Transverse colon (tissue), 4 donors: ENCODE measurements at regions not wholly inside any gene's neighbourhood (a gene's known extent, or its start where the extent isn't known, plus 50 kb on each side); places are given as distances from the start of the nearest gene placed in this dataset.
"Not testable (repeated sequence)": the region's sequence is repeated elsewhere in the genome, so short reads cannot be mapped to it uniquely, and the experiment has no call there.

Source experiments
- DNase-seq: peaks from one replicate; pipeline ENCODE4 v3.0.0-alpha.2; 2019
- H3K27ac ChIP-seq, 4 donors: fragments of 200-600 bp; sonication (generic); 2 replicates each; pipeline ENCODE4 v1.5.1; 2016 to 2018; ENCODE audit warnings: inconsistent platforms in 4 of 4
- H3K27me3 ChIP-seq: fragments of 200-600 bp; sonication (generic); 2 replicates; pipeline ENCODE4 v1.5.1; 2017; ENCODE audit warnings: inconsistent platforms
- H3K36me3 ChIP-seq, 4 donors: fragments of 200-600 bp; sonication (generic); 2 replicates each; pipeline ENCODE4 v1.5.1; 2017 to 2019; ENCODE audit warnings: inconsistent platforms in 4 of 4
- H3K4me1 ChIP-seq, 4 donors: fragments of 200-600 bp; sonication (generic); 2 replicates each; pipeline ENCODE4 v1.5.1; 2017 to 2020; ENCODE audit warnings: inconsistent platforms in 4 of 4
- H3K4me3 ChIP-seq, 4 donors: fragments of 200-600 bp; sonication (generic); 1 replicate in 1 of 4; 2 replicates in 3 of 4; pipeline versions ENCODE4 v1.5.1 to v1.6.1; 2017 to 2019; ENCODE audit warnings: inconsistent platforms in 4 of 4
- H3K9me3 ChIP-seq, 2 donors: fragments of 200-600 bp; sonication (generic); 2 replicates each; pipeline ENCODE4 v1.5.1; 2017 to 2019; ENCODE audit warnings: inconsistent platforms in 2 of 2
- EP300 ChIP-seq: sonication (generic); formaldehyde crosslinking; IDR thresholded peaks from one replicate; pipeline ENCODE4 v1.6.1; 2017; ENCODE audit warnings: antibody characterized with exemption, low read depth
- POLR2A ChIP-seq: fragments of 450-650 bp; IDR thresholded peaks from one replicate; pipeline ENCODE4 v1.6.1; 2016; ENCODE audit warnings: antibody characterized with exemption, mild to moderate bottlenecking, moderate library complexity
- POLR2AphosphoS5 ChIP-seq, 3 donors: sonication (generic); formaldehyde crosslinking; IDR thresholded peaks; one replicate each; pipeline ENCODE4 v1.6.1; 2016; ENCODE audit warnings: antibody characterized with exemption in 3 of 3
- WGBS, 2 donors: methylation state at CpG; one replicate each; pipeline ENCODE4 v1.1.5; 2018; ENCODE audit warnings: low coverage in 1 of 2; 5-methylcytosine and 5-hydroxymethylcytosine counted together
- in situ Hi-C, 4 donors: fragments of 200-750 bp; cut with MboI; loops; one replicate each; pipeline versions ENCODE4 v1.15.0 to v1.15.1; 2017; ENCODE audit warnings: low sequenced_read_pairs in 3 of 4, low pct_ligation_motif_present in 1 of 4, low pct_unique_long_range_greater_than_20kb in 1 of 4
- intact Hi-C: fragments of 100-400 bp; cut with DNase I; formaldehyde crosslinking; loops from one replicate; pipeline ENCODE4 v1.15.1; 2023; ENCODE audit warnings: low total_unique reads
- TF ChIP-seq, protein P1 (sequence below), 5 experiments: fragments of 200-600 bp in 3 of 5; fragments of 450-650 bp in 2 of 5; sonication (generic) in 3 of 5; IDR thresholded peaks; 1 replicate in 2 of 5; 2 replicates in 3 of 5; pipeline ENCODE4 v1.5.1; 2016 to 2017; ENCODE audit warnings: antibody characterized with exemption in 5 of 5, inconsistent platforms in 3 of 5, mild to moderate bottlenecking in 2 of 5, moderate library complexity in 1 of 5

DNA sequence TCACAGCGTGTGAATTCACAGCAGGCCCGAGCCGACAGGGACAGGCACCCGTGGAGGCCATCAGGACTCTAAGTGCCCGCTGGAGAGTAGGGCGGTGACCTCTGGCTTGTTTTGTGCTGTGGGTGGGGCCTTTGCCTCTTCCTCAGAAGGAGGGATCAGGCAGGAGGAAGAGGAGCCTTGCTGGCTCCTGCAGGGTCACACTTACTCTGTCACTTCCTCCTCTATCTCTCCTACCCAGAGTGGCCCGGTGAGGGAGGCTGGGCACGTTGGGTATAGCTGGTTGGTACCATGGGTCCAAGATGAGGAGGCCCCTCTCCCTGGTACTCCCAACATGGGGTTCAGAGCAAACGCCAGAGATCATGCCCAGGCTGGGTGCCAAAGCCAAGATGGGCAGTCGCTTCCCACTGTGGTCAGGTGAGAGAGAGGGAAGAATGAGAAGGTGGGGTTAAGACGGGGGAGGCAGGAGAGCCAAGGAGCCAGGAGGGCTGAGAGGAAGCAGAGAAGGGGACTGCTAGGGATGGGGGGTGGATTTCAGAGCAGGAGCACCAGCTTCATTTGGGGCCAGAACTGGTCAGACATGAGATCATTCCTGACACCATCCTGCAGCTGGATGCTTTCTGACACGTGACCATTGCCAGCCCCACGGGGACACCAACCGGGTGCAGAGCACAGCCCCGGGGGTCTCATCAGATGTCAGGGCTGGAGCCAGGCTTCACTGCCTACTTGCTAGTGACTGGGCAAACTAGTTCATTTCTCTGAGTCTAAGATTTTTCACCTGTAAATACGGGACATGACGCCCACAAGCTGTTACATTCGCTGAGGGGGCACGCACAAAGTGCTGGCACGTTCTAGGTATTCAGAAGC lies 54.8 kb upstream of the CACUL1 start:
- no peaks in the 10 kb centered on the region for H3K36me3 ChIP-seq
- intact Hi-C loops (no loop called here), in situ Hi-C loops (loop anchor here in 3 of 4 donors (25.0 kb wide), 1 partner anchor 247 kb away; no protein-coding TSS in a partner anchor)
- no peak overlapping the region for H3K27ac ChIP-seq
- 79% methylated on average over 20 of the region's 20 CpGs; no CpG with 5 or more reads in 1 of the 2 donors for WGBS, 2 donors
- H3K9me3 ChIP-seq, result no peaks in the 10 kb centered on the region
- TF ChIP-seq, protein P1, sequence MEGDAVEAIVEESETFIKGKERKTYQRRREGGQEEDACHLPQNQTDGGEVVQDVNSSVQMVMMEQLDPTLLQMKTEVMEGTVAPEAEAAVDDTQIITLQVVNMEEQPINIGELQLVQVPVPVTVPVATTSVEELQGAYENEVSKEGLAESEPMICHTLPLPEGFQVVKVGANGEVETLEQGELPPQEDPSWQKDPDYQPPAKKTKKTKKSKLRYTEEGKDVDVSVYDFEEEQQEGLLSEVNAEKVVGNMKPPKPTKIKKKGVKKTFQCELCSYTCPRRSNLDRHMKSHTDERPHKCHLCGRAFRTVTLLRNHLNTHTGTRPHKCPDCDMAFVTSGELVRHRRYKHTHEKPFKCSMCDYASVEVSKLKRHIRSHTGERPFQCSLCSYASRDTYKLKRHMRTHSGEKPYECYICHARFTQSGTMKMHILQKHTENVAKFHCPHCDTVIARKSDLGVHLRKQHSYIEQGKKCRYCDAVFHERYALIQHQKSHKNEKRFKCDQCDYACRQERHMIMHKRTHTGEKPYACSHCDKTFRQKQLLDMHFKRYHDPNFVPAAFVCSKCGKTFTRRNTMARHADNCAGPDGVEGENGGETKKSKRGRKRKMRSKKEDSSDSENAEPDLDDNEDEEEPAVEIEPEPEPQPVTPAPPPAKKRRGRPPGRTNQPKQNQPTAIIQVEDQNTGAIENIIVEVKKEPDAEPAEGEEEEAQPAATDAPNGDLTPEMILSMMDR (IDR thresholded peaks at IDR 0.05), result no peak
- TF ChIP-seq EP300 (no peak), POLR2AphosphoS5 (IDR thresholded peaks at IDR 0.05) (no peak), POLR2A (no peak)
- no peak for DNase-seq
- H3K27me3 ChIP-seq, result no peaks in the 10 kb centered on the region
- no peak overlapping the region for H3K4me3 ChIP-seq
- no peaks in the 10 kb centered on the region for H3K4me1 ChIP-seq

DNA sequence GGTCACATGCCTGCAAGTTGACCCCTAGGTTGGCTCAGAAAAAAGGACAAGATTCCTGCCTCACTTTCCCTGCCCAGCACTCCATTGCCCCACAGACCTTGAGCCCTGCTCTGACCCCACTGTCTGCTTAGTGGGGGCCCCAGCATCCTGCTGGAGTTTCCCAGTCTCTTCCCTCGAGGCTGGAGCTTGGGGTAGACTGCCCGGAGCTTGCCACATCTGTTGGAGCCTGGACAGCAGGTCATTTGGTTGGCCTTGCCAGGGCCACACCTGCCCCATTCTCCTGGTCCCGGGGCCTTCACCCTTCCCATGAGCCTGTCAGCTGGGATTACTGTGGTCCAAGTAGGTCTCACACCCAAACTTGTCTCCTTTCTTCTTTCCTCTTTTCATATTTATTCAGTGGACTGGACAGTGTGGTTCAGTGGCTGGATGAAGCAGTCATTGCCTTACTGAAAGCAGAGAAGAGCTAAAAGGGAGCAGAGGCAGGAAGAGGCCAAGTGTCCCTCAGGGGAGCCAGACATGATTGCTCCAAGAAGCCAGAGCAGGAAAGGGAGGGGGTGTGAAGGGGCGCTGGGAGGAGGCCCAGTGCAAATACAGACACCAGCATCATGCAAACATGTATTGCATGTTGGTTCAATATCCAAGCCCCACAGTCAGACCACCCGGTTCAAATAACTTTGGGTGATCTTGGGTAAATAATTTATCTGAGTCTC lies 56.2 kb upstream of the CACUL1 start:
- Histone ChIP-seq H3K9me3 (no peaks in the 10 kb centered on the region), H3K27ac (no peak overlapping the region), H3K4me1 (no peaks in the 10 kb centered on the region), H3K27me3 (no peaks in the 10 kb centered on the region), H3K36me3 (no peaks in the 10 kb centered on the region), H3K4me3 (no peak overlapping the region)
- in situ Hi-C loops (loop anchor here in 3 of 4 donors (25.0 kb wide), 1 partner anchor 249 kb away; no protein-coding TSS in a partner anchor), intact Hi-C loops (no loop called here)
- no peak for TF ChIP-seq POLR2AphosphoS5 (IDR thresholded peaks at IDR 0.05)
- TF ChIP-seq EP300, result no peak
- no peak for TF ChIP-seq POLR2A
- TF ChIP-seq, protein P1 (IDR thresholded peaks at IDR 0.05), result no peak
- DNase-seq, result no peak
- 57 to 63% methylated on average over 1 to 5 of the region's 5 CpGs for WGBS, 2 donors

DNA sequence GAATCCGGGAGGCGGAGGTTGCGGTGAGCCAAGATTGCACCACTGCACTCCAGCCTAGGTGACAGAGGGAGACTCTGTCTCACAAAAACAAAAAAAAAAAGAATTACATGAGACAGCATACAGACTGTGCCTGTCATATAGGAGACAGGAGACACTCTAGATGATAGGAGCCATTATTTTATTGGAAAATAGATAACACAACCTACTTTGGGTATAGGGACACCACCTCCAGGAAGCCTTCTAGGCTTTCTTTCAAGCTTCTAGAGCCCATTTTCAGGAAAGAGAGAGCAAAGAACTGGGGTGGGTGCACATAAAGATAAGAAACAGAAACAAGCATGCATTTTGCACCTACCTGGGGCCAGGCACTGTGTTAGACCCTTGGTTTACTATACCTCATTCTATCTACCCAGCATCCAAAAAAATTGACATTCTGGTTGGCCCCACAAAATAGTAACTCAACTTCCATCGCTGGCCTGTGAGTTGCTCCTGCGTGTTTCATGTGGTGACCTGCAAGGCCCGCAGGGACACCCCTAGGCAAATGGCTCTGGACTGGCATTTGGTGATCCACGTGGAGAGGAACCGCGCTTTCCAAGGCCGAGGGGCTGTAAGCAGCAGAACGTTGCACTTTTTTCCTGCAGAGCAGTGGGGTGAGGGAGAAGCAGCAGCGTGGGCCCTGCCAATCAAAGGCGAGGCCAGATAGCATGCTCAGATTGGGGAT lies 57.1 kb upstream of the CACUL1 start:
- in situ Hi-C loops, result loop anchor here in 3 of 4 donors (25.0 kb wide), 1 partner anchor 250 kb away; no protein-coding TSS in a partner anchor
- WGBS, 2 donors, result 77% methylated on average over 13 of the region's 13 CpGs; no CpG with 5 or more reads in 1 of the 2 donors
- Histone ChIP-seq H3K27me3 (no peaks in the 10 kb centered on the region), H3K27ac (no peak overlapping the region), H3K36me3 (no peaks in the 10 kb centered on the region), H3K9me3 (no peaks in the 10 kb centered on the region), H3K4me1 (no peaks in the 10 kb centered on the region), H3K4me3 (no peak overlapping the region)
- intact Hi-C loops, result no loop called here
- TF ChIP-seq POLR2AphosphoS5 (IDR thresholded peaks at IDR 0.05) (no peak), POLR2A (no peak), EP300 (no peak)
- TF ChIP-seq, protein P1 (IDR thresholded peaks at IDR 0.05), result no peak
- no peak for DNase-seq

DNA sequence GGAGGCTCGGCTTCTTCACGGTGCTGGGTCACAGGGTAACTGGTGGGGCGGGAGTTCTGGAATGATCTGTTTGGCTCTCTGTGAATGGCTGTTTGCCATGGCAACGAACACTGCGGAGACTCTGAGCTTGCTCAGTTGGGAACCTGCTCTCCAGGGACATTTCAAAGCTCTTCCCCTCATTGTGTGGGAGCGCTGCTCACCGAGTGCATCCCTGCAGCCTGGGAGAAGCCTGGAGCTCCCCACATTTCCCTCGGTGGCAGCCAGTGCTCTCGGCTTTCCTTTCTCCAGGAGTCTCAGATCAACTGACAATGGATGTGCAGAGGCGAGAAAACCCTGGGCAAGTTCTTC lies 57.6 kb upstream of the CACUL1 start:
- WGBS, 2 donors, result 56% methylated on average over 10 of the region's 10 CpGs; no CpG with 5 or more reads in 1 of the 2 donors
- TF ChIP-seq, protein P1 (IDR thresholded peaks at IDR 0.05), result no peak
- no peak for TF ChIP-seq EP300
- TF ChIP-seq POLR2A, result no peak
- H3K27ac ChIP-seq, result no peak overlapping the region
- H3K9me3 ChIP-seq, result no peaks in the 10 kb centered on the region
- in situ Hi-C loops, result loop anchor here in 3 of 4 donors (25.0 kb wide), 1 partner anchor 250 kb away; no protein-coding TSS in a partner anchor
- intact Hi-C loops, result no loop called here
- H3K27me3 ChIP-seq, result no peaks in the 10 kb centered on the region
- H3K36me3 ChIP-seq, result no peaks in the 10 kb centered on the region
- H3K4me1 ChIP-seq, result no peaks in the 10 kb centered on the region
- DNase-seq, result no peak
- H3K4me3 ChIP-seq, result no peak overlapping the region

DNA sequence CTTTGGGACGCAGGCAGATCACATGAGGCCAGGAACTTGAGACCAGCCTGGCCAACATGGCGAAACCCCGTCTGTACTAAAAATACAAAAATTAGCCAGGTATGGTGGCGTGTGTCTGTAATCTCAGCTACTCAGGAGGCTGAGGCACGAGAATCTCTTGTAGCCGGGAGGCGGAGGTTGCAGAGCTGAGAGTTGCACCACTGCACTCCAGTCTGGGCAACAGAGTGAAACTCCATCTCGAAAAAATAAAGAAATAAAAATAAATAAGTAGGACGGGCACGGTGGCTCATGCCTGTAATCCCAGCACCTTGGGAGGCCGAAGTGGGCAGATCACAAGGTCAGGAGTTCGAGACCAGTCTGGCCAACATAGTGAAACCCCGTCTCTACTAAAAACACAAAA lies 58.2 kb upstream of the CACUL1 start:
- DNase-seq, H3K4me1 ChIP-seq, H3K4me3 ChIP-seq, H3K27ac ChIP-seq, H3K36me3 ChIP-seq, intact Hi-C loops, H3K9me3 ChIP-seq, H3K27me3 ChIP-seq: not testable (repeated sequence)
- WGBS, 2 donors, result 86 to 100% methylated on average over 4 to 13 of the region's 13 CpGs
- in situ Hi-C loops, result loop anchor here in 3 of 4 donors (25.0 kb wide), 1 partner anchor 251 kb away; no protein-coding TSS in a partner anchor
